ENCODE measurements at regions not wholly inside any gene's neighbourhood (a gene's known extent, or its start where the extent isn't known, plus 50 kb on each side); places are given as distances from the start of the nearest gene placed in this dataset.

DNA sequence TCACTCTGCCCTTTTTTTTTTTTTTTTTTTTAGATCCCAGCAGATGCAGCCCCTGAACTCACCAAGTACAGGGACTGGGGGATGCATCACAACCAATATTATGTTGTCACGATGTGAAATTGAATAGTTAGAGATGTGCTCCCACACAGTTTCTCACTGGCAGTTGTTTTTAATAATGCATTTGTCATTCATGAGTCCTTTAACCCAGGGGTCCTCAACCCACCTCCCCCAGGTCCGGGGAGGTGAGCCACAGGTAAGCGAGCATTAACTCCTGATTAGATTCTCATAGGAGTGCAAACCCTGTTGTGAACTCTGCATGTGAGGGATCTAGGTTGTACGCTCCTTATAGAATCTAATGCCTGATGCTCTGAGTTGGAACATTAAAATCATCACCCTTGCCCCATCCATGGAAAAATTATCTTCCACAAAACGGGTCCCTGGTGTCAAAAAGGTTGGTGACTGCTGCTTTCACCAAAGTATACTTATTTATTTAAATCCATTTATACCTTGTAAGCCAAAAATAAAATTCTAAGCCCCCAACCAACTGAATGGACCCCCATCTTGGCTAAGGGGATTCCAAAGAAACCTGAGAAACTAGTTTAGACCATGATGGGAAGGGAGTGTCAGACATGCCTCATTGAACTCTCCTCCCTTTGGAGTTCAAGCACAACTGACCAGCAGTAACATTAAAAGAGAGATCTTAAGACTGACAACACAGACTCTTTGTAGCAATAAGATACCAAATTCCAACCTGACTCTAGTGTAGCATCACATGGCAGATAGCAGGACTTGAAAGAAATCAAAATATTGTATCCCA lies 119.3 kb upstream of the ATP1A1 start:
- no peak overlapping the region for H3K4me3 Mint-ChIP-seq (ENCODE audit: unreplicated experiment)
- H3K27me3 Mint-ChIP-seq (ENCODE audit: unreplicated experiment), result peaks cover 2% of the 10 kb centered on the region
- TF ChIP-seq, protein P1, sequence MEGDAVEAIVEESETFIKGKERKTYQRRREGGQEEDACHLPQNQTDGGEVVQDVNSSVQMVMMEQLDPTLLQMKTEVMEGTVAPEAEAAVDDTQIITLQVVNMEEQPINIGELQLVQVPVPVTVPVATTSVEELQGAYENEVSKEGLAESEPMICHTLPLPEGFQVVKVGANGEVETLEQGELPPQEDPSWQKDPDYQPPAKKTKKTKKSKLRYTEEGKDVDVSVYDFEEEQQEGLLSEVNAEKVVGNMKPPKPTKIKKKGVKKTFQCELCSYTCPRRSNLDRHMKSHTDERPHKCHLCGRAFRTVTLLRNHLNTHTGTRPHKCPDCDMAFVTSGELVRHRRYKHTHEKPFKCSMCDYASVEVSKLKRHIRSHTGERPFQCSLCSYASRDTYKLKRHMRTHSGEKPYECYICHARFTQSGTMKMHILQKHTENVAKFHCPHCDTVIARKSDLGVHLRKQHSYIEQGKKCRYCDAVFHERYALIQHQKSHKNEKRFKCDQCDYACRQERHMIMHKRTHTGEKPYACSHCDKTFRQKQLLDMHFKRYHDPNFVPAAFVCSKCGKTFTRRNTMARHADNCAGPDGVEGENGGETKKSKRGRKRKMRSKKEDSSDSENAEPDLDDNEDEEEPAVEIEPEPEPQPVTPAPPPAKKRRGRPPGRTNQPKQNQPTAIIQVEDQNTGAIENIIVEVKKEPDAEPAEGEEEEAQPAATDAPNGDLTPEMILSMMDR (IDR thresholded peaks at IDR 0.05; ENCODE audit: partially characterized antibody, unreplicated experiment), result no peak
- no peak overlapping the region for H3K27ac Mint-ChIP-seq (ENCODE audit: unreplicated experiment)
- no peaks in the 10 kb centered on the region for H3K36me3 Mint-ChIP-seq (ENCODE audit: unreplicated experiment)
- DNase-seq, result no peak
- H3K9me3 Mint-ChIP-seq (ENCODE audit: unreplicated experiment), result no peaks in the 10 kb centered on the region
- peaks cover 8% of the 10 kb centered on the region for H3K4me1 Mint-ChIP-seq (ENCODE audit: low read depth, unreplicated experiment)

- no peak for DNase-seq
- TF ChIP-seq, protein P1 (IDR thresholded peaks at IDR 0.05; ENCODE audit: partially characterized antibody, unreplicated experiment), result no peak
- Mint-ChIP-seq H3K9me3 (ENCODE audit: unreplicated experiment) (no peaks in the 10 kb centered on the region), H3K4me3 (ENCODE audit: unreplicated experiment) (no peak overlapping the region), H3K36me3 (ENCODE audit: unreplicated experiment) (no peaks in the 10 kb centered on the region), H3K27me3 (ENCODE audit: unreplicated experiment) (peaks cover 2% of the 10 kb centered on the region), H3K4me1 (ENCODE audit: low read depth, unreplicated experiment) (peaks cover 8% of the 10 kb centered on the region), H3K27ac (ENCODE audit: unreplicated experiment) (no peak overlapping the region)
Observed at GRCh38 chr1:116254776-116255175, 118.3 kb upstream of the ATP1A1 start.

DNA sequence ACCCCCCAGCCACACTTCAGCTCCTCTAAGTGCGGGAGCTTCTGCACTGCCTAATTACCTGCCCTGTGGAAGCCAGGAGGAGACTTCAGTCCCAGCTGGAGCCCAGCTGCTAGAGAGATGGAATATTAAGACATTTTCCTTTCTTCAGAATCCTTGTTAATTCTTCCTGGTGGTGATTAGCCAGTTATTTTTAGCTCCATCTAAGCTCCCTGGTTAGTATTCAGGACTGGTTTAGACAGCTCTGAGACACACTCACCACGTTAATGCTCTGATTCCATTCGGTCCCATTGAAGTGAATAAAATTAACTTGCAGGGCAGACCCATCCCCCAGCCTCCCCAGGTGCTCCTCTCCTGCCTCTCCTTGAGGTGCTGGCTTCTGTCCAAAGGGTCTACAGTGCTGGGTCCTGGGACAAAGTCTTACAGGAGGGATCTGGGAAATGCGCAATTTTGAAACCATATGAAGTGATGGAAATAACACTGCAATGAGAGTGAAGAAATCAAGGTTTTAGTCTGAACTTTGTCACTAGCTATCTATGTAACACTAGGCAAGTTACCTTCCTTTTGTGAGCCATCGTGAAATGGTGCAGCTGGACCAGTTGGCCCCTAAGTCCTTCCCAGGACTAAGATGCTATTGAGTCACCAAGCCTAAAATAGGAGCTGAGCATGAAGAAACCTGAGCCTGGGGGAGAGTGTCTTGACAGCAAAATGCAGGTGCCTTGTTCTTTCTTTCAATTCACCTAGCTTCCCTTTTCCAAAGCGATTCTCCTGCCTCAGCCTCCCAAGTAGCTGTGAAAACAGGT lies 117.4 kb upstream of the ATP1A1 start:
- H3K27me3 Mint-ChIP-seq (ENCODE audit: unreplicated experiment), result peaks cover 2% of the 10 kb centered on the region
- H3K36me3 Mint-ChIP-seq (ENCODE audit: unreplicated experiment), result no peaks in the 10 kb centered on the region
- no peaks in the 10 kb centered on the region for H3K9me3 Mint-ChIP-seq (ENCODE audit: unreplicated experiment)
- no peak for DNase-seq
- TF ChIP-seq, protein P1 (IDR thresholded peaks at IDR 0.05; ENCODE audit: partially characterized antibody, unreplicated experiment), result no peak
- H3K4me1 Mint-ChIP-seq (ENCODE audit: low read depth, unreplicated experiment), result peaks cover 8% of the 10 kb centered on the region
- no peak overlapping the region for H3K4me3 Mint-ChIP-seq (ENCODE audit: unreplicated experiment)
- no peak overlapping the region for H3K27ac Mint-ChIP-seq (ENCODE audit: unreplicated experiment)

GRCh38 chr1:116256286-116256649 lies 116.8 kb upstream of the ATP1A1 start:
- H3K27ac Mint-ChIP-seq (ENCODE audit: unreplicated experiment), result no peak overlapping the region
- peaks cover 8% of the 10 kb centered on the region for H3K4me1 Mint-ChIP-seq (ENCODE audit: low read depth, unreplicated experiment)

More at GRCh38 chr1:116256286-116256649, 116.8 kb upstream of the ATP1A1 start:
- Mint-ChIP-seq H3K4me3 (ENCODE audit: unreplicated experiment) (no peak overlapping the region), H3K36me3 (ENCODE audit: unreplicated experiment) (no peaks in the 10 kb centered on the region), H3K9me3 (ENCODE audit: unreplicated experiment) (no peaks in the 10 kb centered on the region), H3K27me3 (ENCODE audit: unreplicated experiment) (peaks cover 2% of the 10 kb centered on the region)
- no peak for DNase-seq
- TF ChIP-seq, protein P1 (IDR thresholded peaks at IDR 0.05; ENCODE audit: partially characterized antibody, unreplicated experiment), result no peak

Measured in glutamatergic neuron (in vitro differentiated cells).